H54 (cell line): ENCODE measurements at regions not wholly inside any gene's neighbourhood (a gene's known extent, or its start where the extent isn't known, plus 50 kb on each side); places are given as distances from the start of the nearest gene placed in this dataset.

Experiments used
- DNase-seq: peaks from one replicate; pipeline ENCODE4 v3.0.0; 2011; ENCODE audit warnings: low spot score, mixed read lengths; ENCODE audit not compliant: insufficient read length
- FAIRE-seq: peaks from 3 replicates; lab custom pipeline; 2011; peaks lifted over from hg19 to GRCh38; lab: Jason Lieb, UNC
- POLR2A ChIP-seq: IDR thresholded peaks from 2 replicates; pipeline ENCODE4 v1.6.1; 2011; ENCODE audit warnings: low read depth, mild to moderate bottlenecking, low read length

GRCh38 chr9:119458068-119458467 lies 88.8 kb upstream of the BRINP1 start:
- DNase-seq (no peak), FAIRE-seq (peak; percentile 20)
- TF ChIP-seq POLR2A, result no peak

- no peak for FAIRE-seq
- no peak for DNase-seq
- TF ChIP-seq POLR2A, result no peak
Observed at GRCh38 chr9:119453980-119454379, 84.7 kb upstream of the BRINP1 start.

GRCh38 chr9:119453490-119453911 lies 84.3 kb upstream of the BRINP1 start:
- DNase-seq, result no peak
- no peak for FAIRE-seq
- no peak for TF ChIP-seq POLR2A

- FAIRE-seq (no peak), DNase-seq (no peak)
- no peak for TF ChIP-seq POLR2A
Observed at GRCh38 chr9:119451426-119451825, 82.2 kb upstream of the BRINP1 start.

- FAIRE-seq (no peak), DNase-seq (no peak)
- TF ChIP-seq POLR2A, result no peak
Observed at GRCh38 chr9:119443179-119443578, 73.9 kb upstream of the BRINP1 start.

GRCh38 chr9:119441832-119442231 lies 72.6 kb upstream of the BRINP1 start:
- TF ChIP-seq POLR2A, result no peak
- DNase-seq, result no peak
- FAIRE-seq, result no peak

- no peak for TF ChIP-seq POLR2A
- DNase-seq (no peak), FAIRE-seq (no peak)
Observed at GRCh38 chr9:119441338-119441737, 72.1 kb upstream of the BRINP1 start.

GRCh38 chr9:119436261-119436660 lies 67.0 kb upstream of the BRINP1 start:
- DNase-seq (no peak), FAIRE-seq (no peak)
- no peak for TF ChIP-seq POLR2A

GRCh38 chr9:119435076-119435475 lies 65.8 kb upstream of the BRINP1 start:
- FAIRE-seq (no peak), DNase-seq (no peak)
- no peak for TF ChIP-seq POLR2A

- FAIRE-seq (no peak), DNase-seq (no peak)
- no peak for TF ChIP-seq POLR2A
Observed at GRCh38 chr9:119432428-119432827, 63.2 kb upstream of the BRINP1 start.

GRCh38 chr9:119429302-119429701 lies 60.1 kb upstream of the BRINP1 start:
- DNase-seq (no peak), FAIRE-seq (peak; percentile 50)
- no peak for TF ChIP-seq POLR2A

GRCh38 chr9:119420231-119420630 lies 51.0 kb upstream of the BRINP1 start:
- no peak for FAIRE-seq
- no peak for TF ChIP-seq POLR2A
- DNase-seq, result no peak
